HG02759 (cell line): ENCODE measurements at regions not wholly inside any gene's neighbourhood (a gene's known extent, or its start where the extent isn't known, plus 50 kb on each side); places are given as distances from the start of the nearest gene placed in this dataset.
"Not testable (repeated sequence)": the region's sequence is repeated elsewhere in the genome, so short reads cannot be mapped to it uniquely, and the experiment has no call there.

Experiments used
- ATAC-seq: cut with Tn5 transposase; IDR thresholded peaks from one replicate; pipeline ENCODE4 v1.9.1; 2021; ENCODE audit warnings: mild to moderate bottlenecking, moderate library complexity; ENCODE audit not compliant: unreplicated experiment

DNA sequence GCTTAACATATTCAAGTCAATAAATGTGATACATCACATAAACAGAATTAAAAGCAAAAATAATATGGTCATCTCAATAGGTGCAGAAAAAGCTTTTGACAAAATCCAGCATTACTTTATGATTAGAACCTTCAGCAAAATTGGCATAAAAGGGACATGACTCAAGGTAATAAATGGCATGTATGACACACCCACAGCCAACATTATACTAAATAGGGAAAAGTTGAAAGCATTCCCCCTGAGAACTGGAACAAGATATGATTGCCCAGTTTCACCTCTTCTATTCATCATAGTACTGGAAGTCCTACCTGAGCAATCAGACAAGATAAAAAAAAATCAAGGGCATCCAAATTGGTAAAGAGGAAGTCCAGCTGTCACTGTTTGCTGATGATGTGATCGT, 594.7 kb downstream of the DIPK2A start:
- ATAC-seq: no peak

DNA sequence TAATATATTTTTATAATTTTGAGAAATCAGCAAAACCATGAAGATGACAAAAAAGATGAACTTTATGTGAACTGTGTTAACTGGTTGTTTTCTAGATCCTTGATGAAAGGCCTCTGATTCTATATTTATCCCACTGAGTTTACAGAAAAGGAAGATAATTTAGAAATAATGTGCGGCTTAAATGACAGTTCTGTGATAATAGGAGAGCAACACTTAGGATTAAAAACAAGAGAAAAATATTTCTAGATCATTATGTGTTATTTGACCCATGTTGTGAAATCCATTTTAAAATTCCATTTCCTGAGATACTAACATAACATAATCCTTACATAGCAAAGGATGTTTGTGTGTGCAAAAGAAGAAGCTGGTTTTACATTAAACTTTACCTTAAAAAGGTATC, 598.0 kb downstream of the DIPK2A start:
- ATAC-seq: no peak

DNA sequence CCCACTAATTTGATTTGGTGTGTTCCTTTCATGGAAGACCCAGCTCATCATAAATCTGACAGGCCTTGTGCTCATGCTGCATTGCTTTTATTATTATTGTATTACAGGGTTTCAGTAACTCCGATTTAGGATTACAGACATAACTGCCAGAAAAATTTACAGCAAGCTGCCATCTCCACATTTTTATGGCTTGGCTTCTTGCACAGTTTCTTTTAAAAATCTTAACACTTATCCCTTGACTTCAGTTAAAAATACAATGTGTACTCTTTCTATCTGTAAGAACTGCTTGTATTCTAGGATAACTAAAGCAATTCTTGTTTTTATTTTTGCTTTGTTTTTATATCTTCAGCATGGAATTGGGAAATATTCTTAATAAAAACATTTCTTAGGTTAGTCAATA, 612.2 kb downstream of the DIPK2A start:
- no peak for ATAC-seq

DNA sequence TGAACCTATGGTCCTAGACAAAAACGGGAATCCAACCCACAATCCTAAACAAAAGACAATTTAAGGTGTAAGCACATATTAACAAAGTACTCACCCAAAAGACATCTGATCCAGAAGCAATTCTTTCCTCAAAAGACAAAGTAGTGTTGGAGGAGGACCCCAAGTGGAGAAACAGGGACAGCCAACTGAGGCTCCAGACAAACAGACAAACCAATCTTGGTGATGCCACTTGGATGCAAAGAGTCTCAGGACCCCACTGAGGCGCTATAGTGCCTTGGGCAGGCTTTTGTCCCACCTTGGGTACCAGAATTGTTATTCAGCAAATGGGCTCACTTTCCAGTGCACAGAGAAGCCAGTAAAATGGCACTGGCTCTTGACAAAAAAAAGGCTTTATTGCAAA, 613.8 kb downstream of the DIPK2A start:
- ATAC-seq: no peak

DNA sequence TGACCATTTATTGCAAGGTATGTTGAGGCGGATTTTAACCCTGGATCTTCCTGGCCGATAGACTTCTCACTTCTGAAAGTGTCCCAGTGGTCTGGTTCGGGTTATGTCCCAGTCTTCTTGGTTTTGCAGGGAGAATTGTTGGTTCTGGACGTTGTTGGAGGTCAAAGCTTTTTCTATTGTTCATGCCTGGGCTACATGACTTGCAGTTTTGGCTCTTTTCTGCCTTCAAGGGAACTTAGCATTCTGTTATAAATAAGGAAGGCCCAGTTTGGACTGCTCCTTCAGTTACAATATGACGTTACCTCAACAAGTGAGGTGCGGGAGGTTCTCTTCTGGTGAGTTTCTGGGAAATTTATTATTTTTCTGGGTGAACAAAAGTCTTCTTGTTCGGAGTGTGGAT, 614.3 kb downstream of the DIPK2A start:
- no peak for ATAC-seq

DNA sequence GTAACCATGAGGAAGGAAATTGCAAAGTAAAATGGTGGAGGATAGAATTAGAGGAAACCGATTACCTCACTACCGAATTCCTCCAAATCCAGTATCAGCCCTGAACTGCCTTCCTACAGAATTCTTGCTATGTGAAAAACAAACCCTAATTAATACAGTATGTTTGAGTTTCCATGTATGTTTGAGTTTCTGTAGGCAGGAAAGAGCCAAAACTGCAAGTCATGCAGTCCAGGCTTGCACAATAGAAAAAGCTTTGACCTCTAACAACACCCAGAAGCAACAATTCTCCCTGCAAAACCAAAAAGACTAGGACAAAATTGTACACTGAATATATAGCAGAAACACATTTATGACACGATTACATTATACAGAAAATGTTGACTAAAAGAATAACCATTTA, 614.8 kb downstream of the DIPK2A start:
- no peak for ATAC-seq

DNA sequence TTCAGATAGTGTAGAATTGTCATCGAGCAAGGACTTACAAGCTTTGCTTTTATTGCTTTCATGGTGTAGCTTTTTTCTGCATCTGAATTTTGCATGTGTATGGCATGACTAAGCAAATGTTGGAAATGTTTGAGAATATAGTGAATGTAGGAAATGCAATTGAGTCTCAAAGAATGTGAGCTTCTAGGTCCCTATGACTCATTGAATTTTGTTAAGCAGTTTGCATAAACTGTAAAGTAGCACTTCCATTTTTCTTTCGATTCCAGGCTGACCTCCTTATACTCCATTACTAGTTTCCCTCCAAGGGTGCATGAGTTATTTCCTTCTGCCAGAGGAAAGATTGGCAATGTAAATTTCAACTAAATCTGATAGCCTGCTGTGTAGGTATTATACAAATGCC, 619.2 kb downstream of the DIPK2A start:
- no peak for ATAC-seq

DNA sequence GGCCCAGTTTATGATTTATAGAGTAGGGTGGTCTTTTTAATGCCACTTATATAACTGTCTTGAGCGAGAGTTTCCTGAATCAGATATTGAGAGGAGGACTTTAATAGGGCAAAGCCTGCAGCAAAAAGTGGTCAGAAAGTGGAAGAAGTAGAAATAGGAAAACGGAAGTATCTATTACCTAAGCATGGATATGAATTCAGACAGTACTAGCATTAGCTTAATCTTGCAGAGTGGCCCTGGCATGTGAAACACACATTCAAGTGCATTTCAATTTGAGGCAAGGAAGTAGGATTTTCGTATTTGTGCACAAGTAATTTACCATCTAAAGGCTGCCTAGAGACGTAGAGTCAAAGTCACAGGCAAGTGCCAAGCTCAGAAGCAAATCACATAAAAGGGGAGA, 622.3 kb downstream of the DIPK2A start:
- no peak for ATAC-seq

DNA sequence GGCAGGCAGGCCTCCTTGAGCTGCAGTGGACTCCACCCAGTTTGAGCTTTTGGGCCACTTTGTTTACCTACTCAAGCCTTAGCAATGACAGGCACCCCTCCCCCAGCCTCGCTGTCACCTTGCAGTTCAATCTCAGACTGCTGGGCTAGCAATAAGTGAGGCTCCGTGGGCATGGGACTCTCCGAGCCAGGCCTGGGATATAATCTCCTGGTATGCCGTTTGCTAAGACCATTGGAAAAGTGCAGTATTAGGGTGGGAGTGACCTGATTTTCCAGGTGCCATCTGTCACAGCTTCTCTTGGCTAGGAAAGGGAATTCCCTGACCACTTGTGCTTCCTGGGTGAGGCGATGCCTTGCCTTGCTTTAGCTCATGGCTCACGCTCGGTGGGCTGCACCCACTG, 648.6 kb downstream of the DIPK2A start:
- not testable (repeated sequence) for ATAC-seq

DNA sequence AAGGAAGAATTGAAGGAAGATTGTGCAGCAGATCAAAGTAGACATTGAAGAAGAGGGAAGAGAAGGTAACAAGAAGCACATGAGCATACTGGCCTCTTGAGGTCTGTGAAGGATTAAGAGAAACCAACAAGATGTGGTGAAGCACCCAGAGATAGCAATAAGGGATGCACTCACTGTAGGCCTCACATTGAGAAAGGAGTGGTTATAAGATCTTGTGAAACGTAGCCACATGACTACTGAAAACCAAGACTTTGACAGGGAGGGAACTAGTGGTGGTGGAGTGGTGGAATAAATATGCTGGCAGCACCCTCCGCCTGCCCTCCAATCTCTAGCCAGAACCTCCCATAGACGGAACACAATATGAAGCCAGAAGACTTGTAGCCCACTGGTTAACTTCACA, 651.2 kb downstream of the DIPK2A start:
- no peak for ATAC-seq

DNA sequence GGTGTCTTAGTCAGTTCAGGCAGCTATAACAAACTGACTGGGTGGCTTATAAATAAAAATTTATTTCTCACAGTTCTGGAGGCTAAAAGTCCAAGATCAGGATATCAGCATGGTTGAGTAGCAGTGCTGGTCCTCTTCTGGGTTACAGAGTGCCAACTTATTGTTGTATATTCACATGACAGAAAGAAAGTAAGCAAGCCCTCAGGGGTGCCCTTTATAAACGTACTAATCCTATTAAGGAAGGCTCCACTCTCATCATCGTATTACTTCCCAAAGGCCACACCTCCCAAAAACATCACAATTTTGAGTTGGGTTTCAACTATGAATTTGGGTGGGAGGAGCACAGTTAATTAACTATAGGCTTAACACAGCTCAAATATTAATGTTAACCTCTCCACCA, 653.0 kb downstream of the DIPK2A start:
- ATAC-seq: no peak

DNA sequence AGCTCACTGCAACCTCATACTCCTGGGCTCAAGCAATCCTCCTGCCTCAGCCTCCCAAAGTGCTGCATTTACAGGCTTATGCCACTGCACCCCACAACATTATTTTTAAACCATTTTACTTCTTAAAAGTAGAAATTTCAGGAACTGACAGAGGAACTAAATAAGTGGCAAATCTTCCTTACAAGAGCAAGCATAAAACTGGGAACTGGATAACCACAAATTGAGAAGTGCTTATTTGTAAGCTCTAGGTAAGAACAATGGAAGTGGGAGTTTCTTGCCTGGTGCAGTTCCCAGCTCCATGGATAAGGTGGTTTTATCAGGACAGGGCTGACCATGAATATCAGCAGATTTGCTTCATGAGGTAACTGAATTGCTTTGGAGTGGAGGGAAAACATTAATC, 655.2 kb downstream of the DIPK2A start:
- no peak for ATAC-seq

DNA sequence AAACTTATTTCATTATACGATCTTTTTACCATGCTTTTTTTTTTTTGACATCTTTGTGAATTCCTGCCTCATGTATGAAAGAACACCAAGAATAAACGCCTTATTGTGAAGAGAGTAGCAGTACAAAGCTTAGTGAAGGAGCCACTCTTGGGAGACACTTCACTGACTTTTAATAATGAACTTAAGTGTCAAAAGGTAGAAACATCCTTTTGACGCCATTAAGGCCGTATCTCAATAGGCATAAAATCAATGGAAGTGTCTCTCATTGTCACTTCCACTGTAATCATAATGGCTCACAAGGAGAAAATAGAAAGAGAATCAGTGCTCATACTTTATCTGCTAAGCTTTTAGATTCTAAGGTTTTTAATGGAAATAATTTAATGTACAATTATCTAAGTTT, 657.8 kb downstream of the DIPK2A start:
- no peak for ATAC-seq

DNA sequence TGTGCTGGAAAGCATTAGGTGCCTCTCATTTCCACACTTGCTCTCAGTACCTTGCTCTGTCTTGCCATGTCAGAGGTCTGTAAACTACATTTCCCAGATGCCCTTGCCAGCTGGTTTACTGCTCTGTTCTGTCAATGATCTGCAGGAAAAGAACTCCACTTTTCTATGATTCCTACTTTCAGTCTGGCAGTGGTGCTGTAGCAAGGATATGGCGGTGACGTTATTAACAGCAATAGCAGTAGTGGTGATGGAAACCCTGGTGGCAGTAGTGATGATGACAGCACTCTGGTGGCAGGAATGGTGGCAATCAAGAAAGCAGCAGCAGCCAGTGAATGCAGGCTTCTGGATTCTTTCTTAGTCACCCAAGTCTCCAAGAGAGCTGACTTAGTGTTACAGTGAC, 665.2 kb downstream of the DIPK2A start:
- no peak for ATAC-seq

DNA sequence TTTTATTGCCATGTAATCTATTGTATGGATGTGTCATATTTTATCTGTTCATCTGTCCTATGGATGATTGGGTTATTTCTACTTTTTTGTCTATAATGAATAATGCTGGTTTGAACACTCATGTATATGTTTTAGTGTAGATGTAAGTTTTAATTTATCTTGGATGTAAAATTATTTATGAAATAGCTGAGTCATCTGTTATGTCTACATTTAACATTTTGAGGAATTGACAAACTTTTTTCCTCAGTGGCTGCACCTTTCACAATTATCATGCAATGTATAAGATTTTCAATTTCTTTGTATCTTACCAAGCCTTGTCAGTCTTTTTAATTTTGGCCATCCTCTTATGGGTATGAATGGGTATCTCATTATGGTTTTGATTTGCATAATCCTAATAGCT, 666.4 kb downstream of the DIPK2A start:
- ATAC-seq: no peak

DNA sequence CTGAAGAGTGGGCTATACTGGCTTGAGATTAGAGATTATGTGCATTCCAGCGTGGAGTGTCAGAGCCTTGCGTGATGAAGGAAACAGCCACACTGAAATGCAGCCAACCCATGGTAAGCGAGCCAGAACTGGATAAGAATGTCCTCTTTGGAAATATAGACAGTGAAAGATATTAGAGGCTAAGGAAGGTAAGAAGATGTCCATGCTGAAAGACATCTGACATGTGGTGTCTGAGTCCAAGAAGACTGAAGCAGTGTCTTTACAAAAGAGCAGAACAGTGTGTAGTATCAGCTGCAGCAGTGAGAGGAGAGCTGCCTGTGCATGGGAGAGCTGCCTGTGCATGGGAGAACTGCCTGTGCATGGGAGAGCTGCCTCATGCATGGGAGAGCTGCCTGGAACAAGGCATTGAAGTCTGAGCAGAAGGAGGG, 672.2 kb downstream of the DIPK2A start:
- no peak for ATAC-seq

DNA sequence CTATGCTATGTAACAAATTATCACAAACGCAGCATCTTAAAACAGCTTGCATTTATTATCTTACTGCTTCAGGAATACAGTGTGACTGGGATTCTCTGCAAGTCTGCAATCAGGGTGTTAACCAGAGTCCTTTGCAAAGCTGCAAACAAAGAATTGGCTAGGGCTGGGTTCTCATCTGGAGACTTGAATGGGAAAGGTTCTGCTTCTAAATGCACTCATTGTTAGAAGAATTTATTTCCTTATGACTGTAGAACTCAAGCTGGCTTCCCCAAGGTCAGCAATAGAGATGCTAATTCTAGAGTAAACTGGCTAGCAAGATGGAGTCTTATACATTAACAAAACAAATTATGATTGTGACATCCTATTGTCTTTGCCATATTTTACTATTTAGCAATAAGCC, 673.7 kb downstream of the DIPK2A start:
- no peak for ATAC-seq

DNA sequence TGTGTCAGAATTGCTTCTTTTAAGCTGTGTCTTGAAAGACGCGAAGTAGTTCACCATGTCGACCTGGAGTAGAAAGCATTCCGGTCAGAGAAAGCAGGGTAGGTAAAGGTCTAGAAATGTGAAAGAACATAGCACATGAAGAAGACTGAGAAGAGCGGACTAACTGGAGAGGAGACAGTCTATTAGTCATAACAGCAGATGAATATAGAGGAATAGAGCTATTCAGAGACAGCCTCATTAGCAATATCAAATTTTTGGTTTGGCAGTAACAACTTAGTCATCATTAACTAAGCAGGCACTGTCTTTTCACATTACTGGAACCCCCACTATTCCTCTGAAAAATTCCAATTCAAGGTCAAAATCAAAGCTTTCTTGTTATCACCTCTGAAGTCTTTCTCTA, 678.8 kb downstream of the DIPK2A start:
- no peak for ATAC-seq

DNA sequence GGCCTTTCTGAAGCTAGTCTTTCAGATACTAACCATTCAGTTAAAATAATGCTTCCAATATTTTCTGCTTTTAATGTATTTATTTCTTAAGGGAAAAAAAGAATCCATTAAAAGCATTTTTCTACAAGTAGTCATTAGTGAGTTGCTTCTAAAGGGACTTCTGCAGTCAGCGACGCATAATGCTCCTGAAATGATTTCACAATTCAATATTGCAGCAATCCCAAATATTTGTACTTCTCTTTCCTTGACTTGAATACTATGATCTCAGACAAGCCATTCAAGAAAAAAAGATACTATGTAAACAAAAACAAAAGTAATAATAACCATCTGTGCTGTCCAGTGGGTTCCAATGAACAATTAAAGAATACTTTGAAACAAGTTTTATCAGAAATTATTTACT, 681.0 kb downstream of the DIPK2A start:
- no peak for ATAC-seq

DNA sequence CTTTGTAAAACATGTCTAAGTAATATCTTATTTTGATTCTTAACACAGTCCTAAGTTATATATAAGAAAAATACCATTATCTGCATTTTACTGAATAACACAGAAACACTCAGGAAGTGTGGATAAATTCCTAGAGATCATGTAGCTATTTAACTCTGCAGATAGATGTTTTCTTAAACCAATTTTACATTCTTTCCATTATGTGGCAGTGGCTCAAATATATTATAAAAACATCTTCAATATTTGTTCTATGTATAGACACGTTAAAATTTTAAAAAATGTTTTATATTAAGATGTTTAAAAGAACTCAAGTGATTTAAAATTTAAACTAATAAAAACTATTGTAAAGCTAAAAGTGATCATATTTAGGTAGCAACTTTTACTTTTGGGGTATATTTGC, 683.8 kb downstream of the DIPK2A start:
- ATAC-seq: no peak

DNA sequence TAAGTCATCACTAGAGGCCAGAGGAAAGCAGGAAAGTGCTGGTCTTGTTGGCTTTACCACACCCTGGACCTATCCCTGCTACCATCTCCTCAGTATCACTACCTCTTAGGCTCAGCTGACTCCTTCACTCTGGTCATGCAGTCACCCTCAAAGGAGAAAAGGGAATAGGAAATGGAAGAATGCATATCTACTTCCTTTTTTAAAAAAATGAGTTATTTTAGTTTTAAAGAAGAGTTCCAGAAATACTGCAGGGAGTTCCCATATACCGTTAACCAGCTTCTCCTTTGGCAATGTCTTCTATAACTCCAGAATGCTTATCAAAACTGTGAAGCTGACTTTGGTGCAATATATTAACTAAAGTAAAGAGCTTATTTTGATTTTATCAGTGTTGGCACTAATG, 688.6 kb downstream of the DIPK2A start:
- ATAC-seq: no peak

DNA sequence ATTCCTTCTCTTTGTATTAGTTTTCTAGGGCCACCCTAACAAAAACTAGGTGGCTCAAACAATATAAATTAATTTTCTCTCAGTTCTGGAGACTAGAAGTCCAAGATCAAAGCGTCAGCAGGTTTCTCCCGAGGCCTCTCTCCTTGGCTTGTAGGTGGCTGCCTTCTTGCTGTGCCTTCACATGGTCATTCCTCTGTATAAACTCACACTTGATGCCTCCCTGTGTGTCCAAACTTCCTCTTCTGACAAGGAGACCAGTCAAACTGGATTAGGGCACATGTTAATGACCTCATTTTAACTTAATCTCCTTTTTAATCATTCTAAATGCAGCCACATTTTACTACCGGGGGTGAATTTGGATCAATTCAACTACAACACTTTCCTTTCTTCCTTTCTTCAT, 691.1 kb downstream of the DIPK2A start:
- no peak for ATAC-seq

DNA sequence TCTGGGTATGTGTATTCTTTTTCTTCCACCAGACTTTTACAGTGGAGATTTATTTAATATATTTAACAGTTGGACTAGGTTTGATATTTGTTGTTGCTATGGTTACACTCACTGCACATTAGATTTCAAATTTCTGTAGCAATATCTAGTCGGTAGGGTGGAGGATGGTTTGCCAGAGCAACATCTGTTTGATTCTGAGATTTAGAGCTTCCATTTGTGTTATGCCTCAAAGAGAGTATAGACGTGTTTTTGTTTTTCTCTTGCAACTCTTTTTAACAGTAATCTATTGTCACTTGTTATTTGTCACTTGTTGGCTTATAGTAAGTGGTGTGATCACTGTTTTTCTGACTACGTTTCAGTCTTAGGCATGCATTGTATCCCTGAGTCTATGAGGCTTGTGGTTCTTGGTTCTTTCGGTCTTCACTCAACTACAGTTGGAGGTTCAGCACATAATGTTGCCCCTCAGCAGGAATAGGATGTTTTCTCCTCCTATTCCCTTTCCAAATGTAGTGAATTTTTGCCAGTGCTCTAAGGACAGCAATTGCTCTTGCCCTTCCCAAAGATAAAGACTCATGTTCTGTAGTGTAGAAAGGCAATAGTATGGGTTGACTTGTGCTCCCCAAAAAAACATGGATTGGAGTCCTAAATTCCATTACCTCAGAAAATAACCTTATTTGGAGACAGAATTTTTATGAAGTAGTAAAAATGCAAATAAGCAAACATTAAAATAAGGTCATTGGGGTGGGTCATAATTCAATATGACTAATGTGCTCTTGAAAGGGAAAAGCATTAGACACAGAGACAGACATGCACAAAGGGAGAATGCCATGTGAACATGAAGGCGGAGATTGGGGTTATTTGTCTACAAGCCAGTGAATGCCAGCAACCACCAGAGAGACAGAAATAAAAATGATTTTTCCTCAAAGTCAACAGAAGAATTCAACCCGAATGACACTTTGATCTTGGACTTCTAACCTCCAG, 692.1 kb downstream of the DIPK2A start:
- ATAC-seq: no peak
